HL-60 (cell line): ENCODE measurements at regions not wholly inside any gene's neighbourhood (a gene's known extent, or its start where the extent isn't known, plus 50 kb on each side); places are given as distances from the start of the nearest gene placed in this dataset.

Source experiments
- DNase-seq, 2 experiments: peaks; one replicate each; pipeline ENCODE4 v3.0.0-alpha.2; 2010 to 2020; ENCODE audit warnings: low read depth in 1 of 2, low spot score in 1 of 2
- H3K27ac ChIP-seq: fragments of 250-450 bp; sonication (Bioruptor Pico); replicated peaks from 2 replicates; pipeline ENCODE4 v1.5.1; 2020; ENCODE audit warnings: mild to moderate bottlenecking, moderate library complexity
- H3K27me3 ChIP-seq: fragments of 250-450 bp; sonication (Bioruptor Pico); 2 replicates; pipeline ENCODE4 v1.5.1; 2021; ENCODE audit warnings: mild to moderate bottlenecking, moderate library complexity; ENCODE audit not compliant: insufficient read depth, poor library complexity, severe bottlenecking
- H3K4me3 ChIP-seq: replicated peaks from 2 replicates; pipeline ENCODE4 v1.5.1; 2011; ENCODE audit warnings: mild to moderate bottlenecking, control low read depth, low read length; ENCODE audit not compliant: insufficient read depth
- CTCF ChIP-seq: IDR thresholded peaks from one replicate; pipeline ENCODE4 v1.5.1; 2011; ENCODE audit warnings: low read length, control low read depth, inconsistent platforms; ENCODE audit not compliant: insufficient read depth
- GABPA ChIP-seq: IDR thresholded peaks from 2 replicates; pipeline ENCODE4 v1.6.1; 2012; ENCODE audit warnings: low read depth
- POLR2AphosphoS5 ChIP-seq: IDR thresholded peaks from 2 replicates; pipeline ENCODE4 v1.6.1; 2012; ENCODE audit warnings: low read depth
- REST ChIP-seq: IDR thresholded peaks from 2 replicates; pipeline ENCODE4 v1.6.1; 2012; ENCODE audit warnings: low read depth; ENCODE audit not compliant: insufficient replicate concordance
- SPI1 ChIP-seq: IDR thresholded peaks from 2 replicates; pipeline ENCODE4 v1.6.1; 2012; ENCODE audit warnings: low read depth, mild to moderate bottlenecking, borderline replicate concordance

GRCh38 chr2:240333985-240334384 is 101.5 kb upstream of the GPC1 start:
- no peak for TF ChIP-seq CTCF
- TF ChIP-seq REST, result no peak
- TF ChIP-seq GABPA, result no peak
- TF ChIP-seq SPI1, result no peak
- TF ChIP-seq POLR2AphosphoS5, result no peak
- H3K27ac ChIP-seq, result no peak overlapping the region
- H3K4me3 ChIP-seq, result no peak overlapping the region
- H3K27me3 ChIP-seq, result no peaks in the 10 kb centered on the region
- DNase-seq, result no peak

- no peak for DNase-seq
- Histone ChIP-seq H3K27ac (no peak overlapping the region), H3K27me3 (no peaks in the 10 kb centered on the region), H3K4me3 (no peak overlapping the region)
- no peak for TF ChIP-seq POLR2AphosphoS5
- TF ChIP-seq SPI1, result no peak
These were observed 100.4 kb upstream of the GPC1 start for GRCh38 chr2:240335061-240335460.

- Histone ChIP-seq H3K27me3 (no peaks in the 10 kb centered on the region), H3K4me3 (no peak overlapping the region), H3K27ac (no peak overlapping the region)
- DNase-seq, result no peak
- no peak for TF ChIP-seq SPI1
- TF ChIP-seq REST, result no peak
- no peak for TF ChIP-seq CTCF
- TF ChIP-seq POLR2AphosphoS5, result no peak
- TF ChIP-seq GABPA, result no peak
These were observed 98.5 kb upstream of the GPC1 start for GRCh38 chr2:240336820-240337427.

- DNase-seq, result no peak
- no peak overlapping the region for H3K4me3 ChIP-seq
- H3K27me3 ChIP-seq, result no peaks in the 10 kb centered on the region
- TF ChIP-seq CTCF (no peak), GABPA (no peak), SPI1 (no peak), POLR2AphosphoS5 (no peak), REST (no peak)
- no peak overlapping the region for H3K27ac ChIP-seq
These were observed 97.2 kb upstream of the GPC1 start for GRCh38 chr2:240338274-240338673.
